HG02840 (cell line): ENCODE measurements at regions not wholly inside any gene's neighbourhood (a gene's known extent, or its start where the extent isn't known, plus 50 kb on each side); places are given as distances from the start of the nearest gene placed in this dataset.
"Not testable (repeated sequence)": the region's sequence is repeated elsewhere in the genome, so short reads cannot be mapped to it uniquely, and the experiment has no call there.

Source experiments
- ATAC-seq: cut with Tn5 transposase; IDR thresholded peaks from one replicate; pipeline ENCODE4 v1.9.1; 2021; ENCODE audit warnings: mild to moderate bottlenecking, moderate library complexity, moderate number of reproducible peaks; ENCODE audit not compliant: unreplicated experiment, low FRiP score

DNA sequence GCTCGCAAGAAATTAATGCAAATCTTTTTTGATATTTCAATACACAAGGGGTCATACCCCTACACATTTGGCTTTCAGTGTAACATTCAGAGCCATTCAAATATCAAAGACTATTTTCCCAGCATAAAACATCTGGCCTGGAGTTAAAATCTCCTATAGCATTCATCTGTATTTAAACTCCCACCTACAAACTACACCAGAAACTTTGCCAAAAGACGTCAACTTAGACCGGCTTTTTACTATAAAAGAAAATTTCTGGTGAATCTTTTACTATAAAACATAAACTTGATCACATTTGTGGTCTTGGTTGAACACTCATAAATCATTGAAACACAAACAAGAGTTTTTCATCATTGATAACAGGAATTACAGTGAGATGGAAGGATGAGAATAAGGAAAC is 473.3 kb upstream of the DCN start:
- no peak for ATAC-seq

DNA sequence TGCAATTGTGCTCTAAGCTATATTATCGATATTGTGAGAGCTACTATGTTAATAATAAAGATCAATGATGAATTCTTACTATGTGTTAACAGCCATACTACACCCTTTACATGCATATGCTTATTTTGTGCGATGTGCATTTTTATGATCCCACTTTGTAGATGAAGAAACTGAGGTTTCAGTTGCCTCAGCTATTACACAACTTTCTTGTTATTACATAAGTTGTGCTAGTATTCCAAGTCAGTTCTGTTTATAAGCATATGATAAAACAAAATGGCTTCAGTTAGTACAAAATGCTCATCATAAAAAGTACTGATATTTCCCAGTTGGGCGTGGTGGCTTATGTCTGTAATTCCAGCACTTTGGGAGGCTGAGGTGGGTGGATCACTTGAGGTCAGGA is 471.5 kb upstream of the DCN start:
- ATAC-seq: no peak

DNA sequence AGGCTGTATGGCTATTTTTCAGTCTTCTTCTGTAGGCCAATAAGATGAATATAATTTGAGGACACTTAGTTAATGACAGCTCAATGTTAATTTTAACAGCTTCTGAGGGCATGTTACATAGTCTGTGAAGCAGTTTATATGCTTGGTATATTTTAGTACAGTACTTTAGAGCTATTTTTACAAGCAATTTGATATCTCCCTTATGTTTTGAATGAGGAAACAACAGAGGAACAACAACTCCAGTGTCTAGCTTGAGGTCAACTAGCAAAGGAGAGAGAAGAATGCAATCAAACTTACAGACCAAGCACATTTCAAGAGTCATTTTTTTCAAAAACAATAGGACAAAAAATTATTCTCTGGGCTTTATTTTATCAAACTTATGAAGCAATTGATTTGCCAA is 469.1 kb upstream of the DCN start:
- no peak for ATAC-seq

DNA sequence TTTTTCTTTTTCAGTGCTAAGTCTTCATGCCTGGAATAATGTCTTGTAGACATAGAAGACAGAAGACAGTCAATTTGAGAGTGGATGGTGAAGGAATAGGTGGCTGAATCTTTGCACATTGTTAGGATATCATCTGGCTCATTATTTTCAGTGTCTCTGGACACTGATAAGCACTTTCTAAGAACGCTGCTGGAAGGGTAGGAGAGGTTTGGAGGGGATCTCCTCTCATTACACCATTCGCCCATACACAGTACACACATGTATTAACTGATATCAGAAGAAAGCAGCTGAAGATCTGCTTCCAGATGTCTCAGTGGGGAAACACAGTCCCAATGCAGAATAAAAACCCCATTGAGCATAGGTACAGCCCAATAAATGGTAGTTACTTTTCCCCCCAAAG is 461.1 kb upstream of the DCN start:
- ATAC-seq: no peak

DNA sequence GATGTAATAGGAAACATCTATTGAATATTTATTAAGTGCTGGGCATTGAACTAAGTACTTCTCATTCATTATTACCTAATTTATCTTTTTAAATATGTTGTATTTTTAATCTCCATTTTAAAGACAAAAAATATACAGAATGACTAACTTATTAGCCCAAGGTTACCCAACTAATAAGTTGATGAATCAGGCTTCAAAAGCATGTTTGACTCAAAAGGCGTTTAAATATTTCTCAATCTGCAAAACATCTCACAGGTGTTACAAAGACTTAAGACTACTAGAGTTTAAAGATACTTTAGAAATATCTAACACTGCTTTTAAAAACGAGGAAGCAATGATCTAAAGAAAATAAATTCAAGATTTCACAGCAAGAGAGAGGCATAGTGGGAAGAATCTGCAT is 457.4 kb upstream of the DCN start:
- ATAC-seq: no peak

DNA sequence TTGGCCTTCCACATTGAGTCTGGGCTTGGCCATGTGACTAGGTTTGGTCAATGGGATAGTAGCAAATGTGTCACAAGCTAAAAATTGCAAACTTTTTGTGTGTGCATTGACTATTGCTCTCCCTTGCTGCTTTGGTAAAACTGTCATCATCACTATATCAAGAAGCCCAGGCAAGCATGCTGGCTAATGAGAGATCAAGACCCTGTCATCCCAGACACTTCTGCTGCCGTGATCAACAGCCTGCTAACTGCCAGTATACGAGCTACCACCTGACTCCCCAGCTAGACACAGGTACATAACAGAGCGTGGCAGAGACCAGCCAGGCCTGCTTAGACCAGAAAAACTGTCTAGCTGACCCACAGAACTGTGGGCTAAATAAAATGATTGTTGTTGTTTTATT is 456.7 kb upstream of the DCN start:
- ATAC-seq: no peak

DNA sequence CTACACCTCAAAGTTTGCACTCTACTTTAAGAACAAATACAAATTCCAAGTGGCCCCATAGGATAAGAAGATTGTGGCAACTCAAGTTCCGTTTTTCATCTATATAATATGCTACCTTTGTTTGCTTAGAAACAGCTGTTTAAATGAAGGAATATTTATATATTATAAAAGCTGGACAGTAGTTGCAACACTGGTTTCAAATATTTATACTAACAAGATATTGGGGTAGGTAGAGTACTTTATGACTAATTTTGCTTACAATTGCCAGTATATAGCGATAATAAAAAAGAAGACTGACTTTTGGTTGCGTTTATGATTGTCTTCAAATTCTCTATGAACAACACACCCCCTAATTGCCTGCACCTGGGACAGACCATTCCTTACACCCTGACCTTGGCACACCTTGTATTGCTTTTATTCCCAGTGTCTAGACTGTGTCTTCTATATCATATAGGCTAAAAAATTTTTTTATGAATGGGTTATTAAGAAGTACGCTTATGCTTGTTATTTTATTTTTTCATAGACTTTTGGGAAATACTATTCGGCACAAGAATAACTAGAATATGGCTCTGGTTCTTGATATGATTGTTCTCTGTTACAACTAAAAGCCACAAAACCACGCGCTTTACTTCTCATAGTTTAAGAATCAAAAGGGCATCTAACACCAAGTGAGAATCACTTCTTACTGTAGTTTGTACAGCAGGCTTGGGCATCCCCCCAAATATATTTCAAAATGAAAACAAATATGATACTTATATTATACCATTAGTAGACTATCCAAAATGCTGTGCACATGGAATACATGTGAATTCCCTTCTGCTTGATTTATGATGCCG is 455.4 kb upstream of the DCN start:
- ATAC-seq: no peak

DNA sequence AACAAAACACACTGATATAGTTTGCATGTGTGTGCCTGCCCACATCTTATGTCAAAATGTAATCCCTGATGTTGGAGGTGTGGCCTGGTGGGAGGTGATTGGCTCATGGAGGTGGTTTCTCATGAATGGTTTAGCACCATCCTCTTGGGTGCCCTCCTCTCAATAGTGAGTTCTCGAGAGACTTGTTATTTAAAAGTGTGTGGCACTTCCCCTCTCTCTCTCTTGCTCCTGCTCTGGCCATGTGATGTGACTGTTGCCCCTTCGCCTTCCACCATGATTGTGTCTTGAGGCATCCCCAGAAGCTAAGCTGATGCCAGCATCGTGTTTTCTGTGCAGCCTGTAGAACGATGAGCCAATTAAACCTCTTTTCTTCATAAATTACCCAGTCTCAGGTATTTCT is 454.1 kb upstream of the DCN start:
- ATAC-seq: no peak

DNA sequence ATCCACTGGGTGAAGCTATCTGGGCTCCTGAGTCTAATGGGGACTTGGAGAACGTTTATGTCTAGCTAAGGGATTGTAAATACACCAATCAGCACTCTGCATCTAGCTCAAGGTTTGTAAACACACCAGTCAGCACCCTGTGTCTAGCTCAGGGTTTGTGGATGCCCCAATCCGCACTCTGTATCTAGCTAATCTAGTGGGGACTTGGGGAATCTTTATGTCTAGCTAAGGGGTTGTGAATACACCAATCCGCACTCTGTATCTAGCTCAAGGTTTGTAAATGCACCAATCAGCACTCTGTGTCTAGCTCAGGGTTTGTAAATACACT is 451.7 kb upstream of the DCN start:
- not testable (repeated sequence) for ATAC-seq

GRCh38 chr12:91633734-91634357 is 451.2 kb upstream of the DCN start:
- ATAC-seq: no peak

- ATAC-seq: no peak
These were observed 450.6 kb upstream of the DCN start for GRCh38 chr12:91633206-91633605.

DNA sequence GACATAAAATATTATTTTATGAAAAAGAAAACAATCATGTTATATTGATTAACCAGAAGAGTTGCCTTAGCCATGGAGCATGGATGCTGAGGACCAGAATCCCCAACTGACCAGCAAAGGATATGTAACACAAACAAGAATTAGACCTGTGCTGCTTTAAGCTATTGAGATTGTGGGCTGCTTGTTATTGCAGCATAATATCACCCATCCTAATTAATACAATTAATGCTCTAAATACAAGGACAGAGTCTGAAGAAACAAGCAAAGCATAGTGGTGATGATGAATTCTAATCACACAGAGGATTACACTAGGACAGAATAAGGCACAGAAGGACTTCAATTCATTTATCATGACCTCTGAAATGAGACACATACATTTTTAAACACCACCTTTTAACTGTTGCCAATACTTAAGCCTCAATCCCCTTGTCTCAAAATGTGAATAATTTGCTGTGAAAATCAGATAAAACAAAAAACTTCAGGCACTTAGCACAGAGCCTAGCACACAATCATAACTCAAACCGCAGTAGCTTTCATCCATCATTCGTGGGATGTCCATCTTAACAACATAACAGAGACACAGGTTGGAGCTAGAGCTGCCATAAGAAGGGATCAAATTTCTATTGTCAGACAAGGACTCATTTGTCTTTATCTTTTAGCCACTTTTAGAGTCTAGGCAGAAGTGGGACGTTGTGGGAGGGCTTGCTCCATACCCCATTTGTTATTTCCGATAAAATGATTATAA is 449.6 kb upstream of the DCN start:
- no peak for ATAC-seq

DNA sequence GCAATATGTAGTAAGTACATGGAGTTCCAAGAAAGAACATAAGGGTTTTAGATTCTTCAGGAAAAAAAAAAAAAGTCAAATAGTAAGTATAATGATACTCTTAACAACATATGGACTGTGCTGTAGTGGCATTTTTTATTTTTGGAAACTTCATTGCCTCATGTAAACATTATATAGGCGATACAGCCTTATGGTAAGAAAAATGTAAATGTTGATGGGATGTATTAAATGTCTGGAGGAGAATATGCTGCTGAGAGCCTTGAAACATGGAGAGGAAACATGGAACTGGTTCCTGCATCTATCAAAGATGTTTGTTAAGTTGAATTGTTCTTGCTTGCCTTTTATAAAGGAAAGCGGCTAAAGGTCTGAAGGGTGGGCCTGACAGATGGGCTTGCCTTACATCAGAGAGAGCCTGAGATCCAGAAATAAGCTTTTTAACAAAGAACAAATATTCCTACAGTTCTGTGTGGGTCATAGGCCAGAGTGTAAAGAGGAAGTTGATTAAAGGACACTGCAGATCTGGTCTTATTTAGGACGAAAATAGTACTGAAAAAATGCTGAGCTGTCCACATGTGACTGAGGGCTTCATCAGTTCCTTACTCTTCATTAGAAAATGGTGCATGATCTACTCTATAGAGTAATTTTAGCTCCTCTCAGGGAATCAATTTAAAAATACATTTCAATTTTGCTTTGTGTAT is 448.1 kb upstream of the DCN start:
- ATAC-seq: no peak

DNA sequence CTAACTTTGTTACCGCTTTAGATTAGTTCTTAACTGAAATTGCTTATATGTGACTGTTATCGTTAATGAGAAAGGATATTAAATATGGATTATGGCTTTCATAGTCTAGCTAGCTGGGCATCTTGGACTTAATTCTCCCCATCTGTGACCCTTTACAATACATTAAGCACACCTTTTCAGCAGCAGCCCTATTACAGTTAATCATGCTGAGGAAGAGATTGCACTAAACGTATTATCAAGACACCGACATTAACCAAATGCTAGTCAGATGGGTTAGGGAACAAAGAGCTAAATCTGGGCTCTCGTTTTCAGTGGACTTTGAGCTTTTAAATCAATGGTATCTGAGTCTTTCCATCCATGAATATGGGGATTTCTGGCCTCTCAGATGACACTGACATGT is 447.5 kb upstream of the DCN start:
- ATAC-seq: no peak

- no peak for ATAC-seq
These were observed 446.8 kb upstream of the DCN start for GRCh38 chr12:91629440-91629839.

DNA sequence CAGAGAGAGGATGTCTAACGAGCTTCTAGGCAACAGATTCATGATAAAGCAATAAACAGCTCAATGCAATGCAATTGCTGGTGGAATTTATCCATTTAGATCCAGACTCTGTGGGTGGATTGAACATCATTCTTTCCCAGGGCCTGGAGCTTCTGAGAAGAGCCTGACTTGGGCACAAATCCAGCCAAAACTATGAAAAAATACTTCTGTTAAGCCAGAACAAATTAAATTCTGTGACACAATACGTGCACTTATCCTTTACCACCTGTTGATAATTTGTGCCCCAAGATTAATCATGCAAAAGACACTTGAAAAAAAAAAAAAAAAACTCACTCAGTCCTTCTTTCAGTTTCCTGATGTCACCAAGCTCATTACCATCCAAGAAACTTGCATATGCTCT is 446.0 kb upstream of the DCN start:
- no peak for ATAC-seq

DNA sequence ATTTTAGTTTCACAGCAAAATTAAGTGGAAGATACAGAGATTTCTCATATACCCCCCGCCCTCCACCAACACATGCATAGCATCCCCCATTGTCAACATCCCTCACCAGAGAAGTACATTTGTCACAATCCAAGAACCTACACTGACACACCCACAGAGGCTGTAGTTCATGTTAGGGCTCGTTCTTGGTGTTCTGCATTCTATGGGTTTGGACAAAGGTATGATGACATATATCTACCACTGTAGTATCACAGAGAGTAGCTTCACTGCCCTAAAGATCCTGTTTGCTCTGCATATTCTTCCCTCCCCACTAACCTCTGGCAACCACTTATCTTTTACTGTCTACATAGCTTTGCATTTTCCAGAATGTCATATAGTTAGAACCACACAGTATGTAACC is 444.6 kb upstream of the DCN start:
- no peak for ATAC-seq

GRCh38 chr12:91622981-91623380 is 440.4 kb upstream of the DCN start:
- no peak for ATAC-seq

DNA sequence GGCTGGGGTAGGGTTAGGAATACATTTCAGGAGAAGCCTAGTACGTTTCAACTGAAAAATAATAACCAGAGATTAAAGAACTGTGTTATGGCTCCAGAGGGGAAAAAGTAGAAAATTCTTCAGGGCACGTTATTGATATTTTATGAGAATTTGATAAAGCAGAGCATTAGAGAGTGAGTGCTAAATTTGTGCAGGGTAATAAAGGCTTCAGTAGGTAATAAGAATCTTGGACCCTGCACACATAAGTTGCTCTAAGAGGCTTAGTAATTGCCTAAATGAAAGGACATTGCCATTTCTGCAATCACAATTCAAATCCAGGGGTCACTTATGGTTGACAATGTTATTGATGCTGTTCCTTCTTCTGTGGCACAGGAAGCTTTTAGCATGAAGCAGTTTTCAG is 439.4 kb upstream of the DCN start:
- no peak for ATAC-seq

DNA sequence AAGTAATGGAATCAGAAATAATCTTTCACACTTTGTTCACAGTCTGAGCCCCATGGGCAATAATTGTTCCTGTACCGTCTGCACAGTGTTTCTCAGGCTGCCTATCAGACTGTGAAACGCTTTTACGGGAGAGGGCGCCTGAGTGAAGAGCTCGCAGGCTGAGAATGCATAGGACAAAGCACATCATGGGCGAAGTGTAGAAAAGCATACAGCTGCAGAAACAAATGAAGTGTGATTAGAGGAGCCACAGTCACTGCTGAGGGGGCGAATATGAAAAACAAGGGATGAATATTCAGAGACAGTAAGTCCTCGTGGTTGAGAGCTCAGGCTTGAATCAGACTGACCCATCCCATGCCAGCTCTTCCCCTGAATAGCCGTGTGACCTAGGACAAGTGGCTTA is 438.4 kb upstream of the DCN start:
- ATAC-seq: no peak

DNA sequence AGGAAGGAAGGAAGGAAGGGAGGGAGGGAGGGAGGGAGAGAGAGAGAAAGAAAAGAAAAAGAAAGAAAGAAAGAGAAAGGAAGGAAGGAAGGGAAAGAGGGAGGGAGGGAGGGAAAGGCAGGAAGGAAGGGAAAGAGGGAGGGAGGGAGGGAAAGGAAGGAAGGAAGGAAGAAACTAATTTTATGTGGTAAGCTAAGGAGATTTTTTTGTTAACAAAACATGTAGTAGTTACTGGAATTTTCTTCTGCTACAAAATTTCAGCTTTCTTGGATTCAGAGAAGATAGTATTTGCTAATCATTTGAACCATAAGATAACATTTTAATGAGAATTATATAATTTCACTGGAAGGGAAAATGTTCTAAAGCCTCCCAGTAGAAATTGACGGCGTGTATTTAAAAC is 437.8 kb upstream of the DCN start:
- no peak for ATAC-seq
